Hepatocyte (in vitro differentiated cells): ENCODE measurements at regions not wholly inside any gene's neighbourhood (a gene's known extent, or its start where the extent isn't known, plus 50 kb on each side); places are given as distances from the start of the nearest gene placed in this dataset.
A peak's percentile ranks its signal among the peaks of the same experiment; 100 is the strongest.
"Not testable (repeated sequence)": the region's sequence is repeated elsewhere in the genome, so short reads cannot be mapped to it uniquely, and the experiment has no call there.

Experiments used
- DNase-seq: peaks from one replicate; pipeline ENCODE4 v3.0.0-alpha.2; 2016; ENCODE audit warnings: low spot score
- H2AFZ ChIP-seq: fragments of 200-600 bp; sonication (generic); 2 replicates; pipeline ENCODE4 v1.6.0; 2016; ENCODE audit warnings: antibody characterized with exemption, mild to moderate bottlenecking
- H3K27ac ChIP-seq: fragments of 200-600 bp; sonication (generic); 2 replicates; pipeline ENCODE4 v1.5.1; 2016; ENCODE audit warnings: mild to moderate bottlenecking
- H3K27me3 ChIP-seq: fragments of 200-600 bp; sonication (generic); 2 replicates; pipeline ENCODE4 v1.6.1; 2016
- H3K36me3 ChIP-seq: fragments of 200-600 bp; sonication (generic); replicated peaks from 2 replicates; pipeline ENCODE4 v1.5.1; 2016; ENCODE audit warnings: low read depth; ENCODE audit not compliant: insufficient read depth
- H3K4me1 ChIP-seq: fragments of 200-600 bp; sonication (generic); 2 replicates; pipeline ENCODE4 v1.5.1; 2016; ENCODE audit warnings: mild to moderate bottlenecking, moderate library complexity; ENCODE audit not compliant: insufficient read depth
- H3K4me2 ChIP-seq: fragments of 200-600 bp; sonication (generic); 2 replicates; pipeline ENCODE4 v1.6.0; 2016
- H3K4me3 ChIP-seq: fragments of 200-600 bp; sonication (generic); 2 replicates; pipeline ENCODE4 v1.5.1; 2016; ENCODE audit warnings: mild to moderate bottlenecking
- H3K79me2 ChIP-seq: fragments of 200-600 bp; sonication (generic); 2 replicates; pipeline ENCODE4 v1.6.0; 2017; ENCODE audit warnings: mild to moderate bottlenecking
- H3K9me2 ChIP-seq: fragments of 200-600 bp; sonication (generic); replicated peaks from 2 replicates; pipeline ENCODE4 v1.6.0; 2017; ENCODE audit warnings: mild to moderate bottlenecking; ENCODE audit not compliant: insufficient read depth
- H3K9me3 ChIP-seq: fragments of 200-600 bp; sonication (generic); 2 replicates; pipeline ENCODE4 v1.5.1; 2016; ENCODE audit warnings: low read depth, mild to moderate bottlenecking
- H4K20me1 ChIP-seq: fragments of 200-600 bp; sonication (generic); 2 replicates; pipeline ENCODE4 v1.6.0; 2016; ENCODE audit warnings: mild to moderate bottlenecking; ENCODE audit not compliant: insufficient read depth, poor library complexity, severe bottlenecking
- EZH2 ChIP-seq: fragments of 200-600 bp; sonication (generic); IDR thresholded peaks from 2 replicates; pipeline ENCODE4 v1.6.1; 2016; ENCODE audit warnings: antibody characterized with exemption, mild to moderate bottlenecking, borderline replicate concordance
- EZH2phosphoT487 ChIP-seq: fragments of 200-600 bp; sonication (generic); IDR thresholded peaks from one replicate; pipeline ENCODE4 v1.6.1; 2018; ENCODE audit warnings: antibody characterized with exemption, mild to moderate bottlenecking, low read depth, moderate library complexity; ENCODE audit not compliant: unreplicated experiment, severe bottlenecking
- WGBS: methylation state at CpG from one replicate; pipeline ENCODE4 v1.1.6; 2016; ENCODE audit warnings: low lambda C conversion rate; ENCODE audit errors: missing lambda C conversion rate; 5-methylcytosine and 5-hydroxymethylcytosine counted together
- TF ChIP-seq, protein P1 (sequence below): fragments of 200-600 bp; sonication (generic); IDR thresholded peaks from 2 replicates; pipeline ENCODE4 v1.5.1; 2016; ENCODE audit warnings: antibody characterized with exemption, mild to moderate bottlenecking; ENCODE audit not compliant: poor library complexity

DNA sequence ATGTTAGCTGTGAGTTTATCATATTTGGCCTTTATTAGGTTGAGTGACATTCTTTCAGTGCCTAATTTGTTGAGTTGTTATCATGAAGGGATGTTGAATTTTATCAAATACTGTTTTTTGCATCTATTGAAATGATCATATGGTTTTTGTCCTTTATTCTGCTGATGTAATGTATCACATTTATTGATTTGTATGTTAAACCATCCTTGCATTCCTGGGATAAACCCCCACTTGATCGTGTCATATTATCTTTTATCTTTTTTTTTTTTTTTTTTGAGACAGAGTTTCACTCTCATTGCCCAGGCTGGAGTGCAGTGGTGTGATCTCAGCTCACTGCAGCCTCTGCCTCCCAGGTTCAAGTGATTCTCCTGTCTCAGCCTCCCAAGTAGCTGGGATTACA lies 51.9 kb upstream of the MFGE8 start:
- H3K9me2 ChIP-seq, H4K20me1 ChIP-seq, H2AFZ ChIP-seq, DNase-seq, H3K4me2 ChIP-seq, H3K4me1 ChIP-seq, H3K27ac ChIP-seq, H3K27me3 ChIP-seq, H3K79me2 ChIP-seq, H3K4me3 ChIP-seq, H3K36me3 ChIP-seq, H3K9me3 ChIP-seq: not testable (repeated sequence)
- WGBS: 94% methylated on average over 1 of the region's 1 CpG

DNA sequence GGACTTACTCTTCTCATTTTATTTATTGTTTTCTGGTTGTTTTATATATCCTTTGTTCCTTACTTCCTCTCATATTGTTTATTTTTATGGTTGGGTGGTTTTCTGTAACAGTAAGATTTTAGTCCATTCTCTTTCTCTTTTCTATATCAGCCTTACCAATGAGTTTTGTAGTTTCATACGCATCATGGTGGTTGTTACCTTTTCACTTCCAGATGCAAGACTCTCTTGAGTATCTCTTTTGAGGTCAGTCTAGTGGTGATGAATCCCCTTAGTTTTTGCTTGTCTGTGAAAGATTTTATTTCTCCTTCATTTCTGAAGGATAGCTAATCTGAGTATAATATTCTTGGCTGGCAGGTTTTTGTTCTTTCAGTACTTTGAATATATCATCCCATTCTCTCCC lies 57.1 kb upstream of the MFGE8 start:
- no peaks in the 10 kb centered on the region for H3K4me1 ChIP-seq
- no peak overlapping the region for H3K4me3 ChIP-seq
- H3K27ac ChIP-seq: no peak overlapping the region
- H2AFZ ChIP-seq: no peak overlapping the region
- H3K79me2 ChIP-seq: no peaks in the 10 kb centered on the region
- WGBS: 56% methylated on average over 1 of the region's 1 CpG
- no peaks in the 10 kb centered on the region for H3K27me3 ChIP-seq
- H3K36me3 ChIP-seq: no peaks in the 10 kb centered on the region
- no peaks in the 10 kb centered on the region for H3K9me3 ChIP-seq
- TF ChIP-seq, protein P1, sequence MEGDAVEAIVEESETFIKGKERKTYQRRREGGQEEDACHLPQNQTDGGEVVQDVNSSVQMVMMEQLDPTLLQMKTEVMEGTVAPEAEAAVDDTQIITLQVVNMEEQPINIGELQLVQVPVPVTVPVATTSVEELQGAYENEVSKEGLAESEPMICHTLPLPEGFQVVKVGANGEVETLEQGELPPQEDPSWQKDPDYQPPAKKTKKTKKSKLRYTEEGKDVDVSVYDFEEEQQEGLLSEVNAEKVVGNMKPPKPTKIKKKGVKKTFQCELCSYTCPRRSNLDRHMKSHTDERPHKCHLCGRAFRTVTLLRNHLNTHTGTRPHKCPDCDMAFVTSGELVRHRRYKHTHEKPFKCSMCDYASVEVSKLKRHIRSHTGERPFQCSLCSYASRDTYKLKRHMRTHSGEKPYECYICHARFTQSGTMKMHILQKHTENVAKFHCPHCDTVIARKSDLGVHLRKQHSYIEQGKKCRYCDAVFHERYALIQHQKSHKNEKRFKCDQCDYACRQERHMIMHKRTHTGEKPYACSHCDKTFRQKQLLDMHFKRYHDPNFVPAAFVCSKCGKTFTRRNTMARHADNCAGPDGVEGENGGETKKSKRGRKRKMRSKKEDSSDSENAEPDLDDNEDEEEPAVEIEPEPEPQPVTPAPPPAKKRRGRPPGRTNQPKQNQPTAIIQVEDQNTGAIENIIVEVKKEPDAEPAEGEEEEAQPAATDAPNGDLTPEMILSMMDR: no peak
- no peak overlapping the region for H3K4me2 ChIP-seq
- no peaks in the 10 kb centered on the region for H4K20me1 ChIP-seq
- H3K9me2 ChIP-seq: no peaks in the 10 kb centered on the region
- no peak for DNase-seq

DNA sequence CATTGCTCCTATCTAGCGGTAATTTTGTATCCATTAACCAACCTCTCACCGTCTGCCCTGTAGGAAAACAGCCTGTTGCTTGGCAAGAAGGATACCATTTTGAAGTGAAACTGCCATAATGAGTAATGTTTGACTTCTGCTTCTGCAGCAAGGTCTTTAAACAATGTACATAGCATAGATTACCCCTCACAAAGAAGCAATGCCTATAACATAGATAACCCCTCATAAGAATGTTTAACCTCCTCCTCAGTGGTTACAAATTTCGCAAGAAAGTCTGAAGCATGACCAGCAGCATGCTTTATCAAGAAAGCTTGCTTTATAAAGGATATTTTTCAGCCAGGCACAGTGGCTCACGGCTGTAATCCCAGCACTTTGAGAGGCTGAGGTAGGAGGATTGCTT lies 61.2 kb upstream of the MFGE8 start:
- DNase-seq: peak; percentile 35
- no peak overlapping the region for H3K4me3 ChIP-seq
- peak overlapping the region; percentile 64 for H3K27ac ChIP-seq
- no peaks in the 10 kb centered on the region for H3K4me1 ChIP-seq
- no peak overlapping the region for H2AFZ ChIP-seq
- H3K9me3 ChIP-seq: no peaks in the 10 kb centered on the region
- H3K9me2 ChIP-seq: no peaks in the 10 kb centered on the region
- H3K4me2 ChIP-seq: no peak overlapping the region
- H3K79me2 ChIP-seq: no peaks in the 10 kb centered on the region
- no peaks in the 10 kb centered on the region for H3K36me3 ChIP-seq
- WGBS: 50% methylated on average over 4 of the region's 4 CpGs
- no peaks in the 10 kb centered on the region for H3K27me3 ChIP-seq
- H4K20me1 ChIP-seq: no peaks in the 10 kb centered on the region
- TF ChIP-seq EZH2: no peak

DNA sequence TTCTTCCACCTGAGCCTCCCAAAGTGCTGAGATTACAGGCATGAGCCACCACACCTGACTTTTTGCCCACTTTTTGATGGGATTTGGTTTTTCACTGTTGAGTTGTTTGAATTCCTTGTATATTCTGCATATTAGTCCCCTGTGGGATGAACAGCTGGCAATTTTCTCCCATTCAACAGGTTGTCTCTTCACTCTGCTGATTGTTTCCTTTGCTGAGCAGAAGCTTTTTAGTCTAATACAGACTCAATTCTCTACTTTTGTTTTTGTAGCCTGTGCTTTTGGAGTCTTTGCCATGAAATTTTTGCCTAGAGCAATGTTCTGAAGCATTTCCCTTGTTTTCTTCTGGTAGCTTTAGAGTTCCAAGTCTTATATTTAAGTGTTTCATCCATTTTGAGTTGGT lies 62.7 kb upstream of the MFGE8 start:
- Histone ChIP-seq H3K9me2 (no peaks in the 10 kb centered on the region), H3K4me1 (no peaks in the 10 kb centered on the region), H4K20me1 (no peaks in the 10 kb centered on the region), H3K27me3 (no peaks in the 10 kb centered on the region), H2AFZ (no peak overlapping the region), H3K9me3 (no peaks in the 10 kb centered on the region), H3K4me2 (no peak overlapping the region), H3K79me2 (no peaks in the 10 kb centered on the region), H3K4me3 (no peak overlapping the region), H3K27ac (no peak overlapping the region), H3K36me3 (no peaks in the 10 kb centered on the region)
- no peak for DNase-seq
- no peak for TF ChIP-seq EZH2
- no peak for TF ChIP-seq EZH2phosphoT487
- TF ChIP-seq, protein P1: no peak

DNA sequence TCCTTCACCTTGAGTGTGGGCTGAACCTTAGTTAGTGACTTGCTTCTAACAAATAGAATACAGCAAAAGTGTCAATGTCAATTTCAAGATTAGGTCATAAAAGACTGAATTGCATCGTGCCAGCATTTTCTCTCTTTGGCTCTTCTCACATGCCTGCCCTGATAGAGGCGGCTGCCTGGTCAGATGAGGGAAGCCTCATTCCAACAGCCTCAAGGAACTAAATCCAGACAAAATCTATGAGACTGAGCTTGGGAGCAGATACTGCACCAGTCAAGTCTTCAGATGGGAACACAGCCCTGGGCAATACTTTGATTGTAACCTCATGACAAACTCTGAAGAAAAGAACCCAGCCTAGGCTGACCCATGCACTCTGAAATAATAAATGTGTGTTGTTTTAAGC lies 63.5 kb upstream of the MFGE8 start:
- Histone ChIP-seq H3K9me2 (no peaks in the 10 kb centered on the region), H3K79me2 (no peaks in the 10 kb centered on the region), H3K36me3 (no peaks in the 10 kb centered on the region), H2AFZ (no peak overlapping the region), H3K27ac (no peak overlapping the region), H3K4me1 (no peaks in the 10 kb centered on the region), H3K4me2 (no peak overlapping the region), H4K20me1 (no peaks in the 10 kb centered on the region), H3K4me3 (no peak overlapping the region), H3K27me3 (no peaks in the 10 kb centered on the region), H3K9me3 (no peaks in the 10 kb centered on the region)
- no peak for DNase-seq
- 90% methylated on average over 2 of the region's 2 CpGs for WGBS
- TF ChIP-seq, protein P1: no peak
- no peak for TF ChIP-seq EZH2
- no peak for TF ChIP-seq EZH2phosphoT487
